Liver (tissue), 3 donors: ENCODE measurements at regions not wholly inside any gene's neighbourhood (a gene's known extent, or its start where the extent isn't known, plus 50 kb on each side); places are given as distances from the start of the nearest gene placed in this dataset.

Experiments used
- CTCF ChIP-seq: fragments of 150-350 bp; IDR thresholded peaks from 2 replicates; pipeline ENCODE4 v1.5.1; 2017; ENCODE audit warnings: improper control_type of control experiment, low read depth, low read length; ENCODE audit not compliant: missing input control
- REST ChIP-seq: IDR thresholded peaks from 2 replicates; pipeline ENCODE4 v1.6.1; 2016; ENCODE audit warnings: antibody characterized with exemption, mild to moderate bottlenecking
- TAF1 ChIP-seq: conservative IDR thresholded peaks from 2 replicates; pipeline ENCODE4 v1.6.1; 2016; ENCODE audit warnings: antibody characterized with exemption, mild to moderate bottlenecking
- donor health status: healthy.
- donor health status: healthy.

- TF ChIP-seq TAF1 (no peak), CTCF (no peak), REST (no peak)
Observed at GRCh38 chr3:6078436-6078835, 782.5 kb upstream of the GRM7 start.
